GM12875 (cell line): ENCODE measurements at regions not wholly inside any gene's neighbourhood (a gene's known extent, or its start where the extent isn't known, plus 50 kb on each side); places are given as distances from the start of the nearest gene placed in this dataset.
"Not testable (repeated sequence)": the region's sequence is repeated elsewhere in the genome, so short reads cannot be mapped to it uniquely, and the experiment has no call there.

Experiments
- H3K4me3 ChIP-seq: one replicate; pipeline ENCODE4 v1.5.1; 2011; ENCODE audit warnings: low read depth, low read length, control low read depth
- CTCF ChIP-seq: IDR thresholded peaks from 2 replicates; pipeline ENCODE4 v1.5.1; 2011; ENCODE audit warnings: low read depth, mild to moderate bottlenecking, control low read depth, inconsistent platforms, low read length, moderate library complexity, borderline replicate concordance; ENCODE audit not compliant: insufficient read depth

- no peak for TF ChIP-seq CTCF
- no peak overlapping the region for H3K4me3 ChIP-seq
These were observed 657.8 kb downstream of the SLITRK6 start for GRCh38 chr13:85141401-85141800.

- no peak overlapping the region for H3K4me3 ChIP-seq
- no peak for TF ChIP-seq CTCF
These were observed 659.0 kb downstream of the SLITRK6 start for GRCh38 chr13:85140192-85140591.

- no peak for TF ChIP-seq CTCF
- H3K4me3 ChIP-seq = no peak overlapping the region
These were observed 661.7 kb downstream of the SLITRK6 start for GRCh38 chr13:85137516-85137915.

GRCh38 chr13:85132986-85133385, 666.2 kb downstream of the SLITRK6 start:
- no peak for TF ChIP-seq CTCF
- H3K4me3 ChIP-seq = no peak overlapping the region

- not testable (repeated sequence) for H3K4me3 ChIP-seq
These were observed 675.7 kb downstream of the SLITRK6 start for GRCh38 chr13:85123501-85123900.

- TF ChIP-seq CTCF = no peak
- H3K4me3 ChIP-seq = no peak overlapping the region
These were observed 690.9 kb downstream of the SLITRK6 start for GRCh38 chr13:85108356-85108755.

- no peak overlapping the region for H3K4me3 ChIP-seq
- TF ChIP-seq CTCF = no peak
These were observed 700.0 kb downstream of the SLITRK6 start for GRCh38 chr13:85099245-85099644.

- no peak for TF ChIP-seq CTCF
- no peak overlapping the region for H3K4me3 ChIP-seq
These were observed 703.6 kb downstream of the SLITRK6 start for GRCh38 chr13:85095418-85096272.
